ENCODE measurements at regions not wholly inside any gene's neighbourhood (a gene's known extent, or its start where the extent isn't known, plus 50 kb on each side); places are given as distances from the start of the nearest gene placed in this dataset.

DNA sequence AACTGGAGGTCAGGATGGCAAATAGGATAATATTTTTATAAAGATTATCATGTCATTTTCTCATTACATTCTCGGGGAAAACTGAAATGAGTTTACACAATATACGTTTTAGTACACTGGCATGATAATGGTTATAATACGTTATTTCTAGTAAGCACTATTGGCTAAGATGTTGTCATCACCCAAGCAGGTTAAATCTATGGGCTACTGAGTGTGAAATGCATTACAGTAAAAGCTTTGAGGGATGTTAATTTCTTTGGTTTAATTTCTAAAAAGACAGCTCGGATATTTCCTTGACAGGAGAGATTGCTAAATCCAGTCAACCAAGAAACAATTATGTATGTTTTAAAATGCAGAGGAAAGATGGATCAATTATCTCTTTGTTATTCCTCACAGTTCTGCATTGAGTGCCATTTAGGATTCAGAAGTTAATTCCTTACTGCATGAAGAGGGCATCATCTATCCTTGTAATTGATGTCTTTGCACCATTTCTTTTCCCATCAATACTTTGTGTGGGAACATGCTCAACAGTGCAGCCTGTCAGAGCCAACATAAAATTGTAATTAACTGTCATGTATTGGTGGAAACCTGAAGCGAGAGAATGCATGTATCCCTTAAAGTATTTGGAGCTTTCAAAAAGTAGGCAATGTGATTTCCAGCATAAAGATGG is 222.4 kb upstream of the ZP4 start:
- POLR2A ChIA-PET = no interaction called here
- TF ChIP-seq BCL3 (IDR thresholded peaks at IDR 0.05) = no peak
- DNase-seq (ENCODE audit: low read depth in 1 of 2, low spot score in 1 of 2) (no peak), ATAC-seq (no peak), FAIRE-seq (no peak)
- H3K27ac ChIP-seq = no peak overlapping the region
- 2% methylated on average over 5 of the region's 5 CpGs for WGBS (ENCODE audit: missing lambda C conversion rate)
- no peaks in the 10 kb centered on the region for H3K4me1 ChIP-seq
- no peak overlapping the region for H3K4me2 ChIP-seq
- H3K4me3 ChIP-seq = no peak overlapping the region
- CTCF ChIA-PET = interaction anchor here (1.5 kb wide), 1 partner anchor 15 kb away, joined by 4 read pairs; no protein-coding TSS in a partner anchor
- H3K9me3 ChIP-seq = no peaks in the 10 kb centered on the region

DNA sequence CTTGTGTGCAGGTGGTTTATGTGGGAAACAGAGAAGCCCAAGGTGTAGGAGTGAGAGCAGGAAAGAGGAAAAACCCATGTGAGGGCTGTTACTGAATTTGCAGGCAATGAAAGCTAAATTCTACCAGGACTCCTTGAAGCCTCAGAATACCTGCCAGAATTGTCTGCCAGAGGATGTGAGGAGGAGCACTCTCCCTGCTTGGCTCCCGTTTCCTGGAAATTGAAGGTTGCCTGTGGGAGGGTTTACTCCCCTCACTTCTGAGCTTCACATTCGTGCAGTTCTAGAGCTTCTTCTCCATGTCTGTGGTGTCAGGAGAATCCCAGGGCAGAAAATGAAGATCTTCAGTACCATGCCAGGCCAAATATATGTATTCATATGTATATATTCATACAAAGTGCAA is 220.8 kb upstream of the ZP4 start:
- no peak overlapping the region for H3K27ac ChIP-seq
- ATAC-seq = no peak
- no peak overlapping the region for H3K4me3 ChIP-seq
- no peak for DNase-seq (ENCODE audit: low read depth in 1 of 2, low spot score in 1 of 2)
- 0% methylated on average over 2 of the region's 2 CpGs for WGBS (ENCODE audit: missing lambda C conversion rate)
- no peaks in the 10 kb centered on the region for H3K4me1 ChIP-seq
- CTCF ChIA-PET = no interaction called here
- H3K4me2 ChIP-seq = no peak overlapping the region
- no peak for FAIRE-seq
- no peaks in the 10 kb centered on the region for H3K9me3 ChIP-seq
- POLR2A ChIA-PET = no interaction called here
- no peak for TF ChIP-seq ZFP36 (IDR thresholded peaks at IDR 0.05; ENCODE audit: borderline replicate concordance, partially characterized antibody)
- no peak for TF ChIP-seq RNF2 (IDR thresholded peaks at IDR 0.05; ENCODE audit: borderline replicate concordance, low read depth)
- TF ChIP-seq ZC3H11A (IDR thresholded peaks at IDR 0.05) = no peak

DNA sequence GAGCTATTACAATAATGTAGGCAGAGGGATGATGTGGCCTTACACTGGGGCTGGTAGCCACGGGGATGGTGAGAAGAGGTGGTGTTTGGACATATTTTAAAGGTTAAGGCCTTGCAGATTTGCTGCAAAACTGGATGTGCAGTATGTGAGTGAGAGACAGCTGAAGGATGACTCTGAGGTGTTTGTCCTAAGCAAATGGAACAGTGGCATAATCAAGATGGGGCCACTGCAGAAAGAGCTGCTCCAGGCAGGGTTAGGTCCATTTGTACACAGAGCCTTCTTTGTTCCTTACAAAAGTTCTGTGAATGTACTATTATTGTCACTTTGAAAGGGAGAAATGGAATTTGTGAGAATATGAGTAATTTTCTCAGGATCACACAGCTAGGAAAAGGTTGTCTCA is 220.4 kb upstream of the ZP4 start:
- ChIA-PET CTCF (no interaction called here), POLR2A (no interaction called here)
- Histone ChIP-seq H3K4me1 (no peaks in the 10 kb centered on the region), H3K4me3 (no peak overlapping the region), H3K9me3 (no peaks in the 10 kb centered on the region), H3K4me2 (no peak overlapping the region), H3K27ac (no peak overlapping the region)
- ATAC-seq (no peak), FAIRE-seq (no peak), DNase-seq (ENCODE audit: low read depth in 1 of 2, low spot score in 1 of 2) (no peak)
- 0% methylated on average over 1 of the region's 1 CpG for WGBS (ENCODE audit: missing lambda C conversion rate)
- TF ChIP-seq EHMT2 (IDR thresholded peaks at IDR 0.05; ENCODE audit: low read depth) = no peak
- TF ChIP-seq, protein P1, sequence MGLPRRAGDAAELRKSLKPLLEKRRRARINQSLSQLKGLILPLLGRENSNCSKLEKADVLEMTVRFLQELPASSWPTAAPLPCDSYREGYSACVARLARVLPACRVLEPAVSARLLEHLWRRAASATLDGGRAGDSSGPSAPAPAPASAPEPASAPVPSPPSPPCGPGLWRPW (IDR thresholded peaks at IDR 0.05) = no peak
- TF ChIP-seq JUN (IDR thresholded peaks at IDR 0.05) = no peak
- no peak for TF ChIP-seq EP300 (IDR thresholded peaks at IDR 0.05)
- no peak for TF ChIP-seq CHD2 (IDR thresholded peaks at IDR 0.05; ENCODE audit: low read length, partially characterized antibody)
- TF ChIP-seq GATA3 (IDR thresholded peaks at IDR 0.05; ENCODE audit: borderline replicate concordance) = no peak
- TF ChIP-seq HEYL (CRISPR knock-in tag; IDR thresholded peaks at IDR 0.05) = no peak
- TF ChIP-seq CEBPB (IDR thresholded peaks at IDR 0.05) = no peak
- TF ChIP-seq NFE2L2 (conservative IDR thresholded peaks at IDR 0.05; ENCODE audit: low read length) = no peak
- no peak for TF ChIP-seq ESRRA (IDR thresholded peaks at IDR 0.05; ENCODE audit: borderline replicate concordance, low read length)
- no peak for TF ChIP-seq MAZ (IDR thresholded peaks at IDR 0.05; ENCODE audit: borderline replicate concordance, low read depth, low read length)
- TF ChIP-seq NPAS2 (CRISPR knock-in tag; IDR thresholded peaks at IDR 0.05; ENCODE audit: borderline replicate concordance) = no peak
- no peak for TF ChIP-seq JUNB (IDR thresholded peaks at IDR 0.05)
- TF ChIP-seq POLR2A (IDR thresholded peaks at IDR 0.05; ENCODE audit: low read length) = no peak
- no peak for TF ChIP-seq FOSB (CRISPR knock-in tag; IDR thresholded peaks at IDR 0.05)
- no peak for TF ChIP-seq ELK1 (IDR thresholded peaks at IDR 0.05; ENCODE audit: low read depth, low read length)
- TF ChIP-seq FOSL2 (IDR thresholded peaks at IDR 0.05) = no peak
- no peak for TF ChIP-seq FOSL2 (CRISPR knock-in tag; IDR thresholded peaks at IDR 0.05)
- no peak for TF ChIP-seq PHF8 (IDR thresholded peaks at IDR 0.05; ENCODE audit: borderline replicate concordance, low read depth)
- no peak for TF ChIP-seq NR3C1 (IDR thresholded peaks at IDR 0.05)
